H9 (cell line): ENCODE measurements at regions not wholly inside any gene's neighbourhood (a gene's known extent, or its start where the extent isn't known, plus 50 kb on each side); places are given as distances from the start of the nearest gene placed in this dataset.

Experiments used
- DNase-seq: peaks from one replicate; pipeline ENCODE4 v3.0.0-alpha.2; 2017
- H2AFZ ChIP-seq: one replicate; pipeline ENCODE4 v1.6.1; 2013; ENCODE audit warnings: mild to moderate bottlenecking, low read length, control low read depth, moderate library complexity
- H2AK5ac ChIP-seq: 2 replicates; pipeline ENCODE4 v1.6.1; 2013; ENCODE audit warnings: low read length, control low read depth, mixed read lengths; ENCODE audit not compliant: insufficient read length
- H2BK120ac ChIP-seq: one replicate; pipeline ENCODE4 v1.6.1; 2013; ENCODE audit warnings: low read depth, mild to moderate bottlenecking, low read length, control low read depth, inconsistent platforms; ENCODE audit not compliant: poor library complexity, severe bottlenecking
- H2BK12ac ChIP-seq: 2 replicates; pipeline ENCODE4 v1.6.1; 2013; ENCODE audit warnings: low read length, control low read depth, mixed read lengths, low read depth; ENCODE audit not compliant: insufficient read length
- H2BK15ac ChIP-seq: 2 replicates; pipeline ENCODE4 v1.6.1; 2013; ENCODE audit warnings: low read depth, low read length, control low read depth
- H2BK20ac ChIP-seq: one replicate; pipeline ENCODE4 v1.6.1; 2013; ENCODE audit warnings: low read depth, mild to moderate bottlenecking, low read length, control low read depth, inconsistent platforms; ENCODE audit not compliant: poor library complexity, severe bottlenecking
- H2BK5ac ChIP-seq: 2 replicates; pipeline ENCODE4 v1.6.1; 2013; ENCODE audit warnings: low read length, control low read depth, mixed read lengths; ENCODE audit not compliant: insufficient read length
- H3K14ac ChIP-seq: 2 replicates; pipeline ENCODE4 v1.6.1; 2013; ENCODE audit warnings: low read length, control low read depth; ENCODE audit not compliant: insufficient read depth
- H3K18ac ChIP-seq: 2 replicates; pipeline ENCODE4 v1.6.1; 2013; ENCODE audit warnings: low read depth, mild to moderate bottlenecking, mixed read lengths, low read length, control low read depth; ENCODE audit not compliant: insufficient read length
- H3K23ac ChIP-seq: 2 replicates; pipeline ENCODE4 v1.6.1; 2013; ENCODE audit warnings: low read length, control low read depth, mixed read lengths, low read depth; ENCODE audit not compliant: insufficient read length
- H3K23me2 ChIP-seq: 2 replicates; pipeline ENCODE4 v1.6.1; 2013; ENCODE audit warnings: low read depth, mild to moderate bottlenecking, mixed read lengths, low read length, control low read depth; ENCODE audit not compliant: insufficient read length, poor library complexity, severe bottlenecking
- H3K27ac ChIP-seq: 2 replicates; pipeline ENCODE4 v1.5.1; 2013; ENCODE audit warnings: low read length, control low read depth, mixed read lengths, low read depth; ENCODE audit not compliant: insufficient read length
- H3K27me3 ChIP-seq: 2 replicates; pipeline ENCODE4 v1.6.1; 2013; ENCODE audit warnings: low read length, control low read depth, inconsistent platforms; ENCODE audit not compliant: insufficient read depth
- H3K4ac ChIP-seq: 2 replicates; pipeline ENCODE4 v1.6.1; 2013; ENCODE audit warnings: low read depth, mild to moderate bottlenecking, control low read depth, inconsistent platforms, low read length, moderate library complexity
- H3K4me1 ChIP-seq: 2 replicates; pipeline ENCODE4 v1.6.1; 2013; ENCODE audit warnings: low read length, control low read depth, inconsistent platforms; ENCODE audit not compliant: insufficient read depth
- H3K4me2 ChIP-seq: 2 replicates; pipeline ENCODE4 v1.6.1; 2013; ENCODE audit warnings: low read length, control low read depth, mixed read lengths; ENCODE audit not compliant: insufficient read length, insufficient read depth
- H3K56ac ChIP-seq: 2 replicates; pipeline ENCODE4 v1.6.1; 2013; ENCODE audit warnings: low read depth, mild to moderate bottlenecking, mixed read lengths, low read length, control low read depth; ENCODE audit not compliant: insufficient read length
- H3K79me1 ChIP-seq: 2 replicates; pipeline ENCODE4 v1.6.1; 2013; ENCODE audit warnings: low read depth, mild to moderate bottlenecking, moderate library complexity, low read length, control low read depth, inconsistent platforms; ENCODE audit not compliant: insufficient read depth, poor library complexity, severe bottlenecking
- H3K79me2 ChIP-seq: 2 replicates; pipeline ENCODE4 v1.6.1; 2013; ENCODE audit warnings: low read length, control low read depth, inconsistent platforms; ENCODE audit not compliant: insufficient read depth
- H3K9ac ChIP-seq: 2 replicates; pipeline ENCODE4 v1.6.1; 2013; ENCODE audit warnings: low read length, control low read depth, mixed read lengths; ENCODE audit not compliant: insufficient read length; ENCODE audit errors: extremely low read depth
- H3K9me3 ChIP-seq: one replicate; pipeline ENCODE4 v1.6.1; 2013; ENCODE audit warnings: low read depth, low read length, inconsistent platforms; ENCODE audit not compliant: control insufficient read depth
- H3T11ph ChIP-seq: one replicate; pipeline ENCODE4 v1.6.1; 2013; ENCODE audit warnings: mild to moderate bottlenecking, low read length, control low read depth, inconsistent platforms
- H4K20me1 ChIP-seq: one replicate; pipeline ENCODE4 v1.6.1; 2013; ENCODE audit not compliant: control insufficient read depth, insufficient read length, insufficient read depth
- H4K5ac ChIP-seq: 2 replicates; pipeline ENCODE4 v1.6.1; 2013; ENCODE audit warnings: low read depth, mild to moderate bottlenecking, mixed read lengths, low read length, control low read depth; ENCODE audit not compliant: insufficient read length
- H4K8ac ChIP-seq: replicated peaks from 2 replicates; pipeline ENCODE4 v1.6.1; 2013; ENCODE audit warnings: low read length, control low read depth, mixed read lengths, low read depth; ENCODE audit not compliant: insufficient read length
- H4K91ac ChIP-seq: 2 replicates; pipeline ENCODE4 v1.6.1; 2013; ENCODE audit warnings: low read depth, mild to moderate bottlenecking, moderate library complexity, mixed read lengths, low read length, control low read depth; ENCODE audit not compliant: insufficient read length
- H3K27ac Mint-ChIP-seq, 3 experiments: 2 replicates in 2 of 3; 3 replicates in 1 of 3; pipeline ENCODE4 v1.8.0; 2020 to 2021; ENCODE audit warnings: mixed read lengths in 3 of 3, mild to moderate bottlenecking in 1 of 3, moderate library complexity in 1 of 3
- H3K27me3 Mint-ChIP-seq: 2 replicates; pipeline ENCODE4 v1.8.0; 2021; ENCODE audit warnings: low read depth, mild to moderate bottlenecking, moderate library complexity, mixed read lengths
- H3K36me3 Mint-ChIP-seq, 3 experiments: 2 replicates in 2 of 3; 3 replicates in 1 of 3; pipeline ENCODE4 v1.8.0; 2020 to 2021; ENCODE audit warnings: low read depth in 3 of 3, mixed read lengths in 3 of 3; ENCODE audit not compliant: insufficient read depth in 1 of 3
- H3K4me1 Mint-ChIP-seq, 2 experiments: 2 replicates each; pipeline ENCODE4 v1.8.0; 2020; ENCODE audit warnings: mixed read lengths in 2 of 2
- H3K4me3 Mint-ChIP-seq, 2 experiments: 2 replicates in 1 of 2; 3 replicates in 1 of 2; pipeline ENCODE4 v1.8.0; 2020 to 2021; ENCODE audit warnings: mild to moderate bottlenecking in 2 of 2, mixed read lengths in 2 of 2, moderate library complexity in 1 of 2
- H3K9me3 Mint-ChIP-seq, 2 experiments: 2 replicates in 1 of 2; 3 replicates in 1 of 2; pipeline ENCODE4 v1.8.0; 2020; ENCODE audit warnings: mild to moderate bottlenecking in 2 of 2, mixed read lengths in 2 of 2, moderate library complexity in 1 of 2
- whole genome bisulfite sequencing: extraction: QIAGEN DNeasy Blood & Tissue Kit; methylation state at CpG from one replicate; pipeline ENCODE4 v1.1.7; 2013; ENCODE audit warnings: missing lambda C conversion rate, low lambda C conversion rate, mixed read lengths; ENCODE audit not compliant: insufficient read length; ENCODE audit errors: extremely low coverage; 5-methylcytosine and 5-hydroxymethylcytosine counted together
- TF ChIP-seq, protein P1 (sequence below): fragments of 200-600 bp; sonication (generic); conservative IDR thresholded peaks from 3 replicates; pipeline ENCODE4 v1.8.0; 2021; ENCODE audit warnings: antibody characterized with exemption, mild to moderate bottlenecking

DNA sequence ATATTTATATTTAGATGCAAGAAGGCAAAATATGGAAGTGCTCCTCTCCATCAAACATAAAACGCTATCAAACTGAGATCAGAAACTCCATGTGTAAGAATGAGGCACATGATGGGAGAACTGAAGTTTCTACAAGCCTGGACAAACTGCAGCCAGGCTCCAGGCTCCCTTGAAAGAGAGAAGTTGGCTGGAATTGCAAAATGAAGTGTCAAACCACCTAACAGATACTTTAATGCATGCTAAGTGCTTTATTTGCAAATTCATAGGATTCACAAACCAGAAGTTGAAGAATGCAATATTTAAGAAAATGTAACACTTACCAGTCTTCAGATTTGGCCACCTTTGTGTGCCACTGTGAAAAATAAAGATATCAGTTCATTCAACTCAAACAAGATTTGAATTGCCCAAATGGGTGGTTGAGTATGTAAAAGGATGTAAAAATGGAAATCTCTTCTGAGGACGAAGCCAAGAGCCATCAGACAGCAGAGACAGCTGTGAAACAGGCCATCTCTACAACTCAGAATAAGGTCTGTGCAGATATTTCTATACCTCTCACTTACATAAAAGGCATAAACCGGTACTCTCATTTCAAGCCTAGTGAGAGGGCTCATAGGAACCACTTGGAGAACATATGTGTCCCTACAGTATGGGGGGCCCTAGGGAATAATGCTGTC lies 87.0 kb downstream of the DPPA2 start:
- H2BK120ac ChIP-seq = no peak overlapping the region
- DNase-seq = no peak
- H3K4me2 ChIP-seq = no peak overlapping the region
- H3K9ac ChIP-seq = no peak overlapping the region
- H4K91ac ChIP-seq = no peak overlapping the region
- H2BK20ac ChIP-seq = no peak overlapping the region
- no peak overlapping the region for H4K8ac ChIP-seq
- no peak overlapping the region for H4K5ac ChIP-seq
- H3K23me2 ChIP-seq = no peaks in the 10 kb centered on the region
- Mint-ChIP-seq H3K27me3 (no peaks in the 10 kb centered on the region; the same call in 1 of the 2 replicates), H3K4me3 (no peak overlapping the region), H3K9me3 (peaks cover 11 to 14% of the 10 kb centered on the region in 2 experiments), H3K27ac (no peak overlapping the region), H3K4me1 (peaks cover 5 to 10% of the 10 kb centered on the region in 2 experiments), H3K36me3 (peaks cover 0 to 16% (median 0%) of the 10 kb centered on the region in 3 experiments; a peak in 3 of 7 replicates)
- H3K18ac ChIP-seq = no peak overlapping the region
- no peaks in the 10 kb centered on the region for H3K4me1 ChIP-seq
- no peak overlapping the region for H3T11ph ChIP-seq
- no peak overlapping the region for H3K27ac ChIP-seq
- TF ChIP-seq, protein P1, sequence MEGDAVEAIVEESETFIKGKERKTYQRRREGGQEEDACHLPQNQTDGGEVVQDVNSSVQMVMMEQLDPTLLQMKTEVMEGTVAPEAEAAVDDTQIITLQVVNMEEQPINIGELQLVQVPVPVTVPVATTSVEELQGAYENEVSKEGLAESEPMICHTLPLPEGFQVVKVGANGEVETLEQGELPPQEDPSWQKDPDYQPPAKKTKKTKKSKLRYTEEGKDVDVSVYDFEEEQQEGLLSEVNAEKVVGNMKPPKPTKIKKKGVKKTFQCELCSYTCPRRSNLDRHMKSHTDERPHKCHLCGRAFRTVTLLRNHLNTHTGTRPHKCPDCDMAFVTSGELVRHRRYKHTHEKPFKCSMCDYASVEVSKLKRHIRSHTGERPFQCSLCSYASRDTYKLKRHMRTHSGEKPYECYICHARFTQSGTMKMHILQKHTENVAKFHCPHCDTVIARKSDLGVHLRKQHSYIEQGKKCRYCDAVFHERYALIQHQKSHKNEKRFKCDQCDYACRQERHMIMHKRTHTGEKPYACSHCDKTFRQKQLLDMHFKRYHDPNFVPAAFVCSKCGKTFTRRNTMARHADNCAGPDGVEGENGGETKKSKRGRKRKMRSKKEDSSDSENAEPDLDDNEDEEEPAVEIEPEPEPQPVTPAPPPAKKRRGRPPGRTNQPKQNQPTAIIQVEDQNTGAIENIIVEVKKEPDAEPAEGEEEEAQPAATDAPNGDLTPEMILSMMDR = no peak
- H2BK5ac ChIP-seq = no peak overlapping the region
- H2AFZ ChIP-seq = no peak overlapping the region
- H4K20me1 ChIP-seq = no peaks in the 10 kb centered on the region
- no peak overlapping the region for H2AK5ac ChIP-seq
- H3K9me3 ChIP-seq = no peaks in the 10 kb centered on the region
- no peaks in the 10 kb centered on the region for H3K79me2 ChIP-seq
- H3K4ac ChIP-seq = no peak overlapping the region
- no peaks in the 10 kb centered on the region for H3K27me3 ChIP-seq
- H2BK12ac ChIP-seq = no peak overlapping the region
- no peak overlapping the region for H3K23ac ChIP-seq
- no CpG with 5 or more reads among the region's 3 CpGs for WGBS
- no peak overlapping the region for H3K14ac ChIP-seq
- no peaks in the 10 kb centered on the region for H3K79me1 ChIP-seq
- H3K56ac ChIP-seq = no peak overlapping the region
- no peak overlapping the region for H2BK15ac ChIP-seq
